HAP-1 (cell line): ENCODE measurements at regions not wholly inside any gene's neighbourhood (a gene's known extent, or its start where the extent isn't known, plus 50 kb on each side); places are given as distances from the start of the nearest gene placed in this dataset.

Experiments
- DNase-seq, 2 experiments: peaks; one replicate each; pipeline ENCODE4 v3.0.0-alpha.2; 2016 to 2020; ENCODE audit warnings: low spot score in 2 of 2
- H3K27me3 ChIP-seq: fragments of 250-450 bp; sonication (Bioruptor Pico); 2 replicates; pipeline ENCODE4 v1.5.1; 2020; ENCODE audit warnings: low read depth, mild to moderate bottlenecking, moderate library complexity
- H3K36me3 ChIP-seq: fragments of 250-450 bp; sonication (Bioruptor Pico); replicated peaks from 2 replicates; pipeline ENCODE4 v1.5.1; 2020; ENCODE audit warnings: mild to moderate bottlenecking
- H3K4me1 ChIP-seq: fragments of 250-450 bp; sonication (Bioruptor Pico); 2 replicates; pipeline ENCODE4 v1.5.1; 2020; ENCODE audit warnings: mild to moderate bottlenecking
- H3K4me3 ChIP-seq: fragments of 250-450 bp; sonication (Bioruptor Pico); 2 replicates; pipeline ENCODE4 v1.5.1; 2020; ENCODE audit warnings: mild to moderate bottlenecking, moderate library complexity
- H3K9me3 ChIP-seq: fragments of 250-450 bp; sonication (Bioruptor Pico); 2 replicates; pipeline ENCODE4 v1.5.1; 2020; ENCODE audit warnings: mild to moderate bottlenecking, moderate library complexity
- in situ Hi-C: fragments of 300-500 bp; cut with MboI; formaldehyde crosslinking; loops from 3 replicates; pipeline ENCODE4 v1.14.3; 2020; ENCODE audit warnings: low sequenced_read_pairs, inconsistent platforms, mixed read lengths

DNA sequence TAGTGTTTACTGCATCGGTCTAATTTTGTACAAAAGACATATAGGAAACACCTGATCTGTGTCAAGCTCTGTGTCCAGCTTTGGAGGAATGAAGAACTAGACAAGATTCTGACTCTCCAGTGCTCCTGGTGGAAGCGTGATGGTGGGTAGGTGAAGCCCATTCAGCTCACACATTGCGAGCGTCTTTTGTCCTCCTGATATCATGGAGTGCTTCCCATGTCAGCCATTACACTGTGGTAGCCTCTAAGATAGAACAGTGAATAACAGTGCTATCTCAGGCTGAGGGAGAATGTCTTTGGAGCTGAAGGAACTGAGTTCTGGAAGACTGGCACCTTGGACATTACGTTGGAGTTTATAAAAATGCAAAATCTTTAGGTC, 350.2 kb downstream of the CYRIA start:
- Histone ChIP-seq H3K4me3 (no peak overlapping the region), H3K9me3 (no peaks in the 10 kb centered on the region), H3K27me3 (no peaks in the 10 kb centered on the region; the same call in 1 of the 2 replicates), H3K36me3 (no peaks in the 10 kb centered on the region), H3K4me1 (no peaks in the 10 kb centered on the region)
- in situ Hi-C loops: no loop called here
- DNase-seq: no peak

DNA sequence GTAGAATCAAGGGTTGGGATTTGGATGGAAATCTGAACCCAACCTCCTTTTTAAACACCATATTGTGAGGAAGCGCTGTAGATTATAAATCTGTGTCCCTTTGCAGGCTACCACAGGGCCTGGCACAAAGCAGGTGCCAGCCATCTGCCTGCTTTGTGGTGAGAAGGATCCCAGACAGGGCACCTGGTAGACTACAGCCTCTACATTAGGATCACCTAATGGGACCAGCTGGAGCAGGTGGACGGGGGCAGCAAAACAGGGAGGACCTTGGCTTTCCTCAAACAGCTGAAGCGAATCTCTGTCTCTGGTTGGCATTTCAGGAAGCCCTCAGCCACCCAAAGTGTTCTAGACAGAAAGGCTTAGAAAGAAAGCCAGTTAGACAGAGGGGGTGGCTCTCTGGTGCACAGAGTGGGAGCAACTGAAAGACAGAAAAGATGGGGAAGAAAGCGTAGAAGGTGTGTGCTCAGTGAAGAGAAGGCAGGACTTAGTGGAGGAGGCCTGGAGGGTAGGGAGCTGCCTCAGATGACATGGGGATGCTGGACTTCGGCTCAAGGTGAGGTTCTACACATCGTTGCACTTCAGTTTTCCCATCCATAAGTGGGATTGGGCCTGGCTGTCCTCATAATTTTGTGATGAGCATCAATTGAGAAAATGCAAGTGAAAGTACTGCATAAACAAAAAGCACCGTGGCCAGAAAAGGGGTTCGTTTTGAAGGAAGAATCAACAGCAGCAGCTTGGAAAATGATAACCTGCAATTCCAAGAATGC, 350.8 kb downstream of the CYRIA start:
- Histone ChIP-seq H3K9me3 (no peaks in the 10 kb centered on the region), H3K36me3 (no peaks in the 10 kb centered on the region)

DNA sequence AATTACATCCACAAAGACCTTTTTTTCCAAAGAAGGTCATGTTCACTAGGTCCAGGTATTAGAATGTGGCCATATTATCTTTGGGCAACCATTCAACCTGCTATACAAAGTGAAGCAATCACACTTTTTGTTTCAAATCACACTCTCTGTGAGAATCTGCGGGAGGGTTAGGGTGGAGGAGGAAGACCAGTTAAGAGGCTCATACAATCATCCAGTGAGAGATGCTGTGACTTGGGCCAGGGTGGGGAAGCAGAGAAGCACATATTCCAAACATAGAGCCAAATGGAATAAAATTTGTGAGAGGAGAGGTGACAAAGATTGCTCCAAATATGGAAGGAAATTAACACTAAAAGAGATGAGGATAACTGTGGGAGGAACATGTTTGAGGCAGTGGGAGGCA, 351.6 kb downstream of the CYRIA start:
- Histone ChIP-seq H3K9me3 (no peaks in the 10 kb centered on the region), H3K27me3 (no peaks in the 10 kb centered on the region; the same call in 1 of the 2 replicates), H3K4me1 (no peaks in the 10 kb centered on the region), H3K4me3 (no peak overlapping the region), H3K36me3 (no peaks in the 10 kb centered on the region)
- in situ Hi-C loops: no loop called here
- no peak for DNase-seq

More for the DNA sequence above, 350.8 kb downstream of the CYRIA start:
- no peak overlapping the region for H3K4me3 ChIP-seq
- no peaks in the 10 kb centered on the region for H3K4me1 ChIP-seq
- no peaks in the 10 kb centered on the region; the same call in 1 of the 2 replicates for H3K27me3 ChIP-seq
- DNase-seq: no peak
- in situ Hi-C loops: no loop called here

GRCh38 chr2:16313235-16313975, 352.2 kb downstream of the CYRIA start:
- Histone ChIP-seq H3K27me3 (no peaks in the 10 kb centered on the region; the same call in 1 of the 2 replicates), H3K4me1 (no peaks in the 10 kb centered on the region), H3K4me3 (no peak overlapping the region), H3K9me3 (no peaks in the 10 kb centered on the region), H3K36me3 (no peaks in the 10 kb centered on the region)
- no peak for DNase-seq
- in situ Hi-C loops: no loop called here

GRCh38 chr2:16312771-16313170, 352.9 kb downstream of the CYRIA start:
- Histone ChIP-seq H3K9me3 (no peaks in the 10 kb centered on the region), H3K4me3 (no peak overlapping the region), H3K36me3 (no peaks in the 10 kb centered on the region), H3K27me3 (no peaks in the 10 kb centered on the region; the same call in 1 of the 2 replicates), H3K4me1 (no peaks in the 10 kb centered on the region)
- in situ Hi-C loops: no loop called here
- DNase-seq: no peak

DNA sequence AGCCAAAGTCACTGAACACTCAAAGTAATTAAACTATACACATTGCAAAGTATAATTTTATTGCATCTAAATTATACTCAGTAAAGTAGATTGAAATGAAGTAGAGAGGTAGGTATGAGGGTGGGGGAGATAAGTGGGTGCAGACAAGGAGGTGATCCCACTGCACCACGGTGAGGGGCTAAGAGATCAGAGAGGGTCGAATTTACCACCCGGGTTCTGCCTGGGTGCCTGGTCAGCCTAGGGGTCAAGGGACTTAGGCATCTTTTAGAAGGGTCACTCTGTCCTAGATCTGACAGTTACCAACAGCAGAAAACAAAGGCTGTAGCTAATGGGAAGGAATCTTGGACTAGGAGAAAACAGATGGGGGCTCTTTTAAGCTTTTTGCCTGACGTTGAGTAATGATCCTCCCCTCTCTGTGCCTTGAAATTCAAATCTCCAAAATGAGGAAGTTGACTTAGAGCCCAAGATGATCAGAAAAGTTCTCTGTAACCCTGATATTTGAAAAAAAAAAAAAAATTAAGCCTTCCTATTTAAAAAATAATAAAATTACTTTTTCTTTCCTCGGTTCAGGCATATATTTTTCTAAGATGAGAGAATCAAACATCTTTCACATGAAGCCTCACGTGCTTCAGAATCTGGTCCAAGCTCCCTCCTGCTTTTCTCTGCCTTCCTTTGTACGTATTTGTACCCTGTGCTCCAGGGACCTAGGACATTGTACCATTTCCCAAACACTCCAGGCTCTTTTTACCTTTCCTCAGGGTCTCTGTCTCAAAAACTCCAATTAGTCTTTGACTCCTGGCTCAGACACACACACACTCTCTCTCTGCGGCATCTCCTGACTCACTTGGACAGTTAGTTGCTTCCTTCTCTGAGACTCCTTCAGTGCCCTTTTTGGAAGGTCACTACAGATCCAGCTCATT, 353.9 kb downstream of the CYRIA start:
- in situ Hi-C loops: no loop called here
- no peak overlapping the region for H3K4me3 ChIP-seq
- no peaks in the 10 kb centered on the region for H3K4me1 ChIP-seq
- no peak for DNase-seq
- no peaks in the 10 kb centered on the region for H3K9me3 ChIP-seq
- no peaks in the 10 kb centered on the region for H3K36me3 ChIP-seq
- H3K27me3 ChIP-seq: no peaks in the 10 kb centered on the region; the same call in 1 of the 2 replicates

GRCh38 chr2:16308816-16309215, 356.8 kb downstream of the CYRIA start:
- H3K9me3 ChIP-seq: no peaks in the 10 kb centered on the region
- in situ Hi-C loops: no loop called here
- DNase-seq: no peak
- H3K4me3 ChIP-seq: no peak overlapping the region
- no peaks in the 10 kb centered on the region for H3K36me3 ChIP-seq
- H3K27me3 ChIP-seq: no peaks in the 10 kb centered on the region; the same call in 1 of the 2 replicates
- no peaks in the 10 kb centered on the region for H3K4me1 ChIP-seq

- H3K27me3 ChIP-seq: no peaks in the 10 kb centered on the region
- no peak for DNase-seq
- H3K4me3 ChIP-seq: no peak overlapping the region
- H3K36me3 ChIP-seq: no peaks in the 10 kb centered on the region
- in situ Hi-C loops: no loop called here
- H3K9me3 ChIP-seq: no peaks in the 10 kb centered on the region
- no peaks in the 10 kb centered on the region for H3K4me1 ChIP-seq
Measured at GRCh38 chr2:16304876-16305590, 360.6 kb downstream of the CYRIA start.

GRCh38 chr2:16303761-16304160, 361.9 kb downstream of the CYRIA start:
- no peak for DNase-seq
- in situ Hi-C loops: no loop called here

GRCh38 chr2:16303273-16303577, 362.4 kb downstream of the CYRIA start:
- DNase-seq: no peak
- H3K4me1 ChIP-seq: no peaks in the 10 kb centered on the region
- no peak overlapping the region for H3K4me3 ChIP-seq
- H3K9me3 ChIP-seq: no peaks in the 10 kb centered on the region
- no peaks in the 10 kb centered on the region for H3K36me3 ChIP-seq
- in situ Hi-C loops: no loop called here
- H3K27me3 ChIP-seq: no peaks in the 10 kb centered on the region

More at GRCh38 chr2:16303761-16304160, 361.9 kb downstream of the CYRIA start:
- Histone ChIP-seq H3K9me3 (no peaks in the 10 kb centered on the region), H3K36me3 (no peaks in the 10 kb centered on the region), H3K27me3 (no peaks in the 10 kb centered on the region), H3K4me1 (no peaks in the 10 kb centered on the region), H3K4me3 (no peak overlapping the region)

GRCh38 chr2:16302431-16303272, 362.3 kb downstream of the MYCN start:
- no peak for DNase-seq
- in situ Hi-C loops: no loop called here
- no peak overlapping the region for H3K4me3 ChIP-seq

DNA sequence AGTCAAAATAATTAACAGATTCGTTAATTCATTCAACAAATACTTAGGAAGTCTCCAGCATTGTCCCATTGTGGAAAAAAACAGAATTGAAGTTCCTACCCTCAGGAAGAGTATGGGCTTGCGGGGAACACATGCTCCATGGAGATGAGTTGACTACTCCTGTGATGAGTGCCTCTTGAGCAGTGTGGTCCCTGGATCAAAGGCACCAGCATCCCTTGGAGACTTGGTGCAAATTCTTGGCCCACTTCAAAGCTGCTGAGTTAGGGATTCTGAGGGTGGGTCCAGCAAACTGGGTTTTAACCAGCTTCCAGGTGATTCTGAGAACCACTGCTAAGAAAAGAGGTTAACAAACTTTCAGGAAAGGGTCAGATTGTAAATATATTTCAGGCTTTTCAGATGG, 361.6 kb downstream of the MYCN start:
- H3K27me3 ChIP-seq: no peaks in the 10 kb centered on the region
- H3K36me3 ChIP-seq: no peaks in the 10 kb centered on the region
- H3K4me3 ChIP-seq: no peak overlapping the region
- DNase-seq: no peak
- in situ Hi-C loops: no loop called here
- H3K9me3 ChIP-seq: no peaks in the 10 kb centered on the region
- H3K4me1 ChIP-seq: no peaks in the 10 kb centered on the region

More at GRCh38 chr2:16302431-16303272, 362.3 kb downstream of the MYCN start:
- Histone ChIP-seq H3K9me3 (no peaks in the 10 kb centered on the region), H3K36me3 (no peaks in the 10 kb centered on the region), H3K27me3 (no peaks in the 10 kb centered on the region), H3K4me1 (no peaks in the 10 kb centered on the region)
